ENCODE measurements at regions not wholly inside any gene's neighbourhood (a gene's known extent, or its start where the extent isn't known, plus 50 kb on each side); places are given as distances from the start of the nearest gene placed in this dataset.

- ChIA-PET POLR2A (no interaction called here), CTCF (no interaction called here)
- DNase-seq (ENCODE audit: extremely low spot score): no peak
- TF ChIP-seq CTCF (IDR thresholded peaks at IDR 0.05; ENCODE audit: control extremely low read depth, extremely low read depth, low read depth, missing control alignments): no peak
Measured at GRCh38 chr10:8705415-8705814, 650.9 kb downstream of the GATA3 start.

DNA sequence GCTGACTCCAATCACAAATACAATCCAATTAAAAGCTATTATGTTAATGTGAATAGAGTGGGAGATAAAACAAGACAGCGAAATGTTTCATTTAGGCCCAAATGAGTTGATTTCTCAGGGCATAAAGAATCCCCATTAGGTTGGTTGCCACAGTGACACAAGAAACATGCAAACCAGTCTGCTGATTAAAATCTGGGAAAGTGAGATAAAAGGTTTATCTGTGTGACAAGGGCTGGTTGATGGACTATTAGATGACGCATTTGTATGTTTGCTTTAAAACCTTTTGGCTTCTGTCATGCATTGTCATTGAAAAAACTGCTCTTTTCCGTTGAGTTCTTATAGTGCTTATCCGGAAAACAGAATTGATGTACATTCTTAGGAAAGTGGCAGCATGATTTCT lies 658.2 kb downstream of the GATA3 start:
- ChIA-PET CTCF (no interaction called here), POLR2A (no interaction called here)
- TF ChIP-seq CTCF (IDR thresholded peaks at IDR 0.05; ENCODE audit: control extremely low read depth, extremely low read depth, low read depth, missing control alignments): no peak
- DNase-seq (ENCODE audit: extremely low spot score): no peak

GRCh38 chr10:8719971-8720370 lies 665.5 kb downstream of the GATA3 start:
- POLR2A ChIA-PET: no interaction called here
- no peak for DNase-seq (ENCODE audit: extremely low spot score)
- CTCF ChIA-PET: no interaction called here
- TF ChIP-seq CTCF (IDR thresholded peaks at IDR 0.05; ENCODE audit: control extremely low read depth, extremely low read depth, low read depth, missing control alignments): no peak

DNA sequence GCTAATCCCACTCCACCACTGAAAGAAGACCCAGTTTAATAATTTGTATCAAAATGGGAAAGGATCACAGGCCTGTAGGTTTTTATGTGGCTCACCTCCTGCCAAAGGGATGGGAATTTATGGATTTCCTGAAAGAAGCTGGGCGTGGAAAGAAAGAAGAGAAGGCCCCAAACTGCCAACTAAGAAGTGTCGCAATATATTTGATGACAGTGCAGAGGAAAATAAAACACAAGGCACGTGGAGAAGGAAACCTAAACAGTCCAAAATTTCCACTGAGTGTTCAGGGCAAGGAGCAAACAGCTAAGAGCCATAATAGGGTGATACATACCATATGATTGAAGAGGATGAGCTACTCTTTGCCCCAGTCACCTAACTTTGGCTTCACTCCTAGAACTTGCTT lies 667.2 kb downstream of the GATA3 start:
- no peak for DNase-seq (ENCODE audit: extremely low spot score)
- ChIA-PET POLR2A (no interaction called here), CTCF (no interaction called here)
- TF ChIP-seq CTCF (IDR thresholded peaks at IDR 0.05; ENCODE audit: control extremely low read depth, extremely low read depth, low read depth, missing control alignments): no peak

DNA sequence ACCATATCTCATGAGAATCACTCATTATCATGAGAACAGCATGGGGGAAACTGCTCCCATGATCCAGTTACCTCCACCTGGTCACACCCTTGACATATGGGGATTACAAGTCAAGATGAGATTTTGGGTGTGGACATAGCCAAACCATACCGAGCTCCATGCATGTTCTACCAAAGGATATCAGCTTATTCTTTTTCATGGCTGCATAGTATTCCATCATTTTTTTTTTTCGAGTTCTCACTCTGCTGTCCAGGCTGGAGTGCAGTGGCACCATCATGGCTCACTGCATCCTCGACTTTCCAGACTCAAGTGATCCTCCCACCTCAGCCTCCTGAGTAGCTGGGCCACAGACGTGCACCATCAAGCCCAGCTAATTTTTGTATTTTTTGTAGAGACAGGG lies 668.3 kb downstream of the GATA3 start:
- no peak for TF ChIP-seq CTCF (IDR thresholded peaks at IDR 0.05; ENCODE audit: control extremely low read depth, extremely low read depth, low read depth, missing control alignments)
- DNase-seq (ENCODE audit: extremely low spot score): no peak
- ChIA-PET CTCF (no interaction called here), POLR2A (no interaction called here)

DNA sequence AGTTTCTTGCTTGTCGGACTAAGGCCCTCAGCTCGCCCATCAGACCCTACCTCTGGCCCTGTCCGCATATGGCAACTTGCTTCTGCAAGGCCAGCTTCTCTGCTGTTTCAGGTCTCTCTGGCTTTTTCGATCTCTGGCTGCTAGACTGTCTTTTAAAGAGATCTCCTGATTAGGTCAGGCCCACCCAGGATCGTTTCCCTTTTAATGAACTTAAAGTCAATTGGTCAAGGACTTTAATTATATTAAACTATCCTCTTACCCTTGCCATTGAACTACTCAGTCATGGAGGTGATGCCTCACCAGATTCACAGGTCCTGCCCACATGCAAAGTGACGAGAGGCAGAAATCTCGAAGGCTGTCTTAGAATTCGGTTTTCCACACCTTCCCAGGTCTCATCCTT lies 670.9 kb downstream of the GATA3 start:
- ChIA-PET CTCF (no interaction called here), POLR2A (no interaction called here)
- TF ChIP-seq CTCF (IDR thresholded peaks at IDR 0.05; ENCODE audit: control extremely low read depth, extremely low read depth, low read depth, missing control alignments): no peak
- no peak for DNase-seq (ENCODE audit: extremely low spot score)

DNA sequence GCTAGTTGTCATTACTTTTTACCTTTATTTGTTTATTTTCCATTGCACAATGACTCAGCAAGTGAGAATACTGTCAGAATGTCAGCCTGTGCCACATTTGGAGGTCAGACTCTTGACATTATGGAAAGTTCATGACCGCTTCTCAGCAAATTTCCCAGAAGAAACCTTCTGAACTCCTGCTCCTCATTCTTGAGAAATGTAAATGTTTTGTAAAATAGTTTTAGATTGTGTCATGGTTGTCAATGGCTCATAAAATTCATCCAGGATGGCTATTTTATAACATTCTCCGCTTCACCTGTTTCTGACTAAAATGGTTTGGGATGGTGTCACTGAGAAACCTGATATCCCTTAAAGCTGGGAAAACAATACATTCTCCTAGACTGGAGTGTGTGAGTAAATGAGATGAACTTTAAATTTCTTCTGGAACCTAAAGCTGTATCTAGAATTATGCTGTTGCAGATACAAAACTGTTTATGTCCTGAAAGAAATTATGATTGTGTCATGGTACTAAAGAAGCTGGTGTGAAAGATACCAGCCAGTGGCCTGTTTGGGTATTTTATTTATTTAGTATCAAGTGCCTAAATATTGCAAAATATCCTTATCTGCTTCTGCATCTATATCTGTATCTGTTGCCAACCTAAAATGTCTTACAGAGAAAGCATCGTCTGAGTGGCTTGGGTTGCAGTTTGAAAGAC lies 671.7 kb downstream of the GATA3 start:
- ChIA-PET POLR2A (no interaction called here), CTCF (no interaction called here)
- DNase-seq (ENCODE audit: extremely low spot score): no peak
- TF ChIP-seq CTCF (IDR thresholded peaks at IDR 0.05; ENCODE audit: control extremely low read depth, extremely low read depth, low read depth, missing control alignments): no peak
